ENCODE measurements at regions not wholly inside any gene's neighbourhood (a gene's known extent, or its start where the extent isn't known, plus 50 kb on each side); places are given as distances from the start of the nearest gene placed in this dataset.

- TF ChIP-seq CTCF (IDR thresholded peaks at IDR 0.05), result no peak
- TF ChIP-seq POLR2A (IDR thresholded peaks at IDR 0.05), result no peak
These were observed 1389.3 kb upstream of the ZEB2 start for GRCh38 chr2:145909175-145909755.
